Neural cell (in vitro differentiated cells): ENCODE measurements at regions not wholly inside any gene's neighbourhood (a gene's known extent, or its start where the extent isn't known, plus 50 kb on each side); places are given as distances from the start of the nearest gene placed in this dataset.

Experiments used
- H2AFZ ChIP-seq: fragments of 200-600, 300-800 bp; sonication (generic), shearing (Covaris generic); 2 replicates; pipeline ENCODE4 v1.6.0; 2014; ENCODE audit warnings: low read depth, mild to moderate bottlenecking, antibody characterized with exemption, low read length, moderate library complexity
- H3F3A ChIP-seq: fragments of 200-600 bp; shearing (Covaris generic); 2 replicates; pipeline ENCODE4 v1.6.1; 2016; ENCODE audit warnings: mild to moderate bottlenecking, moderate library complexity, mixed read lengths, antibody characterized with exemption, low read length; ENCODE audit not compliant: insufficient read depth, poor library complexity, severe bottlenecking
- H3K27ac ChIP-seq: fragments of 200-600, 300-800 bp; sonication (generic), shearing (Covaris generic); 2 replicates; pipeline ENCODE4 v1.5.1; 2014; ENCODE audit warnings: mild to moderate bottlenecking, low read length, moderate library complexity
- H3K27me3 ChIP-seq: fragments of 300-800, 200-600 bp; sonication (generic), shearing (Covaris generic); 2 replicates; pipeline ENCODE4 v1.6.0; 2014; ENCODE audit warnings: mild to moderate bottlenecking, low read depth, low read length, moderate library complexity; ENCODE audit not compliant: insufficient read depth
- H3K36me3 ChIP-seq: fragments of 300-800, 200-600 bp; sonication (generic), shearing (Covaris generic); 2 replicates; pipeline ENCODE4 v1.5.1; 2014; ENCODE audit warnings: mild to moderate bottlenecking, antibody characterized with exemption, low read length, moderate library complexity; ENCODE audit not compliant: insufficient read depth
- H3K4me2 ChIP-seq: fragments of 300-800, 200-600 bp; sonication (generic), shearing (Covaris generic); 2 replicates; pipeline ENCODE4 v1.6.0; 2014; ENCODE audit warnings: mild to moderate bottlenecking, low read length
- H3K4me3 ChIP-seq: fragments of 300-800, 200-600 bp; sonication (generic), shearing (Covaris generic); 2 replicates; pipeline ENCODE4 v1.5.1; 2014; ENCODE audit warnings: mild to moderate bottlenecking, low read length, moderate library complexity
- H3K79me2 ChIP-seq: fragments of 200-600 bp; shearing (Covaris generic); replicated peaks from 2 replicates; pipeline ENCODE4 v1.6.0; 2014; ENCODE audit warnings: mild to moderate bottlenecking, low read length, moderate library complexity; ENCODE audit not compliant: insufficient read depth
- H3K9ac ChIP-seq: fragments of 300-800, 200-600 bp; sonication (generic), shearing (Covaris generic); 2 replicates; pipeline ENCODE4 v1.6.1; 2016; ENCODE audit warnings: mild to moderate bottlenecking, low read length, mixed read lengths
- H3K9me2 ChIP-seq: fragments of 200-600 bp; shearing (Covaris generic); 2 replicates; pipeline ENCODE4 v1.6.1; 2016; ENCODE audit warnings: mild to moderate bottlenecking, low read length, mixed read lengths; ENCODE audit not compliant: insufficient read depth
- H3K9me3 ChIP-seq: fragments of 200-600, 300-800 bp; sonication (generic), shearing (Covaris generic); 2 replicates; pipeline ENCODE4 v1.6.1; 2016; ENCODE audit warnings: mild to moderate bottlenecking, mixed run types, low read length, moderate library complexity, mixed read lengths
- H4K20me1 ChIP-seq: fragments of 200-600 bp; shearing (Covaris generic); 2 replicates; pipeline ENCODE4 v1.6.1; 2016; ENCODE audit warnings: mild to moderate bottlenecking, mixed run types; ENCODE audit not compliant: insufficient read depth
- CTCF ChIP-seq: fragments of 450-650 bp; IDR thresholded peaks from 2 replicates; pipeline ENCODE4 v1.5.1; 2014; ENCODE audit warnings: antibody characterized with exemption, mild to moderate bottlenecking, moderate library complexity; ENCODE audit not compliant: poor library complexity, severe bottlenecking
- EP300 ChIP-seq: fragments of 450-650 bp; conservative IDR thresholded peaks from 2 replicates; pipeline ENCODE4 v1.6.1; 2014; ENCODE audit warnings: antibody characterized with exemption, mild to moderate bottlenecking, moderate library complexity; ENCODE audit not compliant: poor library complexity, severe bottlenecking
- EZH2 ChIP-seq: fragments of 200-600, 300-800 bp; shearing (Covaris generic), sonication (generic); IDR thresholded peaks from 2 replicates; pipeline ENCODE4 v1.6.1; 2014; ENCODE audit warnings: antibody characterized with exemption, low read length, borderline replicate concordance, mild to moderate bottlenecking; ENCODE audit not compliant: insufficient read depth, poor library complexity, severe bottlenecking
- MXI1 ChIP-seq: fragments of 450-650 bp; conservative IDR thresholded peaks from 2 replicates; pipeline ENCODE4 v1.6.1; 2014; ENCODE audit warnings: antibody characterized with exemption, mild to moderate bottlenecking; ENCODE audit not compliant: poor library complexity, severe bottlenecking
- POLR2AphosphoS5 ChIP-seq: IDR thresholded peaks from 2 replicates; pipeline ENCODE4 v1.6.1; 2012
- RAD21 ChIP-seq: fragments of 450-650 bp; conservative IDR thresholded peaks from 2 replicates; pipeline ENCODE4 v1.6.1; 2014; ENCODE audit warnings: antibody characterized with exemption, mild to moderate bottlenecking, moderate library complexity
- SMC3 ChIP-seq: fragments of 450-650 bp; conservative IDR thresholded peaks from 2 replicates; pipeline ENCODE4 v1.6.1; 2014; ENCODE audit warnings: antibody characterized with exemption, mild to moderate bottlenecking, moderate library complexity; ENCODE audit not compliant: poor library complexity
- TAF1 ChIP-seq: IDR thresholded peaks from 2 replicates; pipeline ENCODE4 v1.6.1; 2012; ENCODE audit warnings: low read depth
- TF ChIP-seq, protein P1 (sequence below): IDR thresholded peaks from 2 replicates; pipeline ENCODE4 v1.6.1; 2012; ENCODE audit warnings: borderline replicate concordance

- Histone ChIP-seq H3K9ac (no peak overlapping the region), H3K9me3 (no peaks in the 10 kb centered on the region), H3F3A (no peaks in the 10 kb centered on the region), H4K20me1 (no peaks in the 10 kb centered on the region), H3K9me2 (no peaks in the 10 kb centered on the region), H3K4me2 (no peak overlapping the region), H2AFZ (no peak overlapping the region), H3K4me3 (peak overlapping the region; percentile 62), H3K36me3 (no peaks in the 10 kb centered on the region), H3K27ac (no peak overlapping the region), H3K79me2 (no peaks in the 10 kb centered on the region), H3K27me3 (peaks cover 48% of the 10 kb centered on the region)
- TF ChIP-seq TAF1 (no peak), CTCF (no peak), MXI1 (no peak), EP300 (no peak), SMC3 (no peak)
- TF ChIP-seq, protein P1, sequence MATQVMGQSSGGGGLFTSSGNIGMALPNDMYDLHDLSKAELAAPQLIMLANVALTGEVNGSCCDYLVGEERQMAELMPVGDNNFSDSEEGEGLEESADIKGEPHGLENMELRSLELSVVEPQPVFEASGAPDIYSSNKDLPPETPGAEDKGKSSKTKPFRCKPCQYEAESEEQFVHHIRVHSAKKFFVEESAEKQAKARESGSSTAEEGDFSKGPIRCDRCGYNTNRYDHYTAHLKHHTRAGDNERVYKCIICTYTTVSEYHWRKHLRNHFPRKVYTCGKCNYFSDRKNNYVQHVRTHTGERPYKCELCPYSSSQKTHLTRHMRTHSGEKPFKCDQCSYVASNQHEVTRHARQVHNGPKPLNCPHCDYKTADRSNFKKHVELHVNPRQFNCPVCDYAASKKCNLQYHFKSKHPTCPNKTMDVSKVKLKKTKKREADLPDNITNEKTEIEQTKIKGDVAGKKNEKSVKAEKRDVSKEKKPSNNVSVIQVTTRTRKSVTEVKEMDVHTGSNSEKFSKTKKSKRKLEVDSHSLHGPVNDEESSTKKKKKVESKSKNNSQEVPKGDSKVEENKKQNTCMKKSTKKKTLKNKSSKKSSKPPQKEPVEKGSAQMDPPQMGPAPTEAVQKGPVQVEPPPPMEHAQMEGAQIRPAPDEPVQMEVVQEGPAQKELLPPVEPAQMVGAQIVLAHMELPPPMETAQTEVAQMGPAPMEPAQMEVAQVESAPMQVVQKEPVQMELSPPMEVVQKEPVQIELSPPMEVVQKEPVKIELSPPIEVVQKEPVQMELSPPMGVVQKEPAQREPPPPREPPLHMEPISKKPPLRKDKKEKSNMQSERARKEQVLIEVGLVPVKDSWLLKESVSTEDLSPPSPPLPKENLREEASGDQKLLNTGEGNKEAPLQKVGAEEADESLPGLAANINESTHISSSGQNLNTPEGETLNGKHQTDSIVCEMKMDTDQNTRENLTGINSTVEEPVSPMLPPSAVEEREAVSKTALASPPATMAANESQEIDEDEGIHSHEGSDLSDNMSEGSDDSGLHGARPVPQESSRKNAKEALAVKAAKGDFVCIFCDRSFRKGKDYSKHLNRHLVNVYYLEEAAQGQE = no peak
Measured at GRCh38 chrX:120014354-120015130, 62.9 kb downstream of the RHOXF2B start.

GRCh38 chrX:120001787-120002186 lies 58.2 kb upstream of the NKAP start:
- Histone ChIP-seq H3K36me3 (no peaks in the 10 kb centered on the region), H3K27ac (no peak overlapping the region), H3K79me2 (no peaks in the 10 kb centered on the region), H3K27me3 (peaks cover 59% of the 10 kb centered on the region), H3K9me2 (no peaks in the 10 kb centered on the region), H4K20me1 (no peaks in the 10 kb centered on the region), H3F3A (no peaks in the 10 kb centered on the region), H3K9ac (no peak overlapping the region), H3K4me3 (no peak overlapping the region), H3K4me2 (no peak overlapping the region), H3K9me3 (no peaks in the 10 kb centered on the region), H2AFZ (no peak overlapping the region)
- no peak for TF ChIP-seq EZH2
- TF ChIP-seq MXI1 = no peak
- TF ChIP-seq SMC3 = no peak
- TF ChIP-seq CTCF = no peak
- TF ChIP-seq, protein P1 = no peak
- TF ChIP-seq POLR2AphosphoS5 = no peak
- no peak for TF ChIP-seq TAF1
- TF ChIP-seq EP300 = no peak
- no peak for TF ChIP-seq RAD21
